AG04449 (cell line): ENCODE measurements at regions not wholly inside any gene's neighbourhood (a gene's known extent, or its start where the extent isn't known, plus 50 kb on each side); places are given as distances from the start of the nearest gene placed in this dataset.

ENCODE experiments used
- CTCF ChIA-PET: fragments of 350-600 bp; formaldehyde crosslinking; extraction: SDS; loops from one replicate; lab custom pipeline; 2021; ENCODE audit warnings: antibody characterized with exemption; lab: Yijun Ruan, JAX
- POLR2A ChIA-PET: fragments of 400-600, 350-600 bp; formaldehyde crosslinking; extraction: SDS; loops from one replicate; lab custom pipeline; 2020; ENCODE audit warnings: antibody characterized with exemption, inconsistent platforms; lab: Yijun Ruan, JAX
- DNase-seq: peaks from one replicate; pipeline ENCODE4 v3.0.0-alpha.2; 2010; ENCODE audit warnings: low read depth, low spot score
- H3K4me3 ChIP-seq: 2 replicates; pipeline ENCODE4 v1.5.1; 2011; ENCODE audit warnings: low read depth, mild to moderate bottlenecking, control low read depth, low read length
- TF ChIP-seq, protein P1 (sequence below): IDR thresholded peaks from one replicate; pipeline ENCODE4 v1.5.1; 2011; ENCODE audit warnings: mild to moderate bottlenecking, moderate library complexity, low read length, control low read depth, inconsistent platforms; ENCODE audit not compliant: insufficient read depth; ENCODE audit errors: missing control alignments

DNA sequence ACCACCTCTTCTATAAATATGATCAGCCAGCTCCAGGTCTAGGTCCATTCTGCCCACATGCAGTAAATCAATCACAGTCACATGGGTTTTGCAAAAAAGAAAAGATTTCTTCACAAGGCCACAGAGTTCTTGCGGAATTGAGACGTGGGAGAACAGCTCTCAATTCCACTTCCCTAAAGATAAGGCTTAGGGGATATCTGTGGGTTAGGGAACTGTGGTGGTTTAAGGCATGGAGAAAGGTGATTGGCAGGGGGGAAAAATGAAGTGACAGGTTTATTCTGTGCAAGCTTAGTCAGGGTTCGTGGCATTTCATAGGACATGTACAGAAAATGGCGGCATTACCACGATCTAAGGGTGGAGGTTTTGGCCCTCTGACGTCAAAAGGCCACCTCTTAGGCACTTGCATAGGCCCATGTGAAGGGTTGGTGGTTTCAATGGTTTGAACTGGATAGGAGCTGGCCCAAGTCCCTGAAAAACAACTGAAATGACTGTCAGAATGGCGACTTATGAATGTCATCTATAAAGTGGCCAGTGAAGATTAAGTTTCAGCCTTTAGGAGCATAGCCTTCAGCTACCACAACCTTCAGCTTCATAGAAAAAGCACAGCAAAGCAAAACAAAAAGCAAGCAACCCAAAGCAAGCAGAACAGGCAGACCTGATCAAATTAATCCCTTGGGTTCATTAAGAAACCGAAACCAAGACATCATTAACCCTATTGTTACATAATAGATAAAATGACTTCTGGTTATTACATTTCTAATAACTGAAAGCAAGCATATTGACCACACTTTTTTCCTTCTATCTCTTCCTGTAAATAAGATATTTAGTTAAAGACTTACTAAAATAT, 289.8 kb upstream of the SFRP2 start:
- ChIA-PET POLR2A (no interaction called here), CTCF (no interaction called here)
- no peak for DNase-seq
- no peak overlapping the region for H3K4me3 ChIP-seq
- TF ChIP-seq, protein P1, sequence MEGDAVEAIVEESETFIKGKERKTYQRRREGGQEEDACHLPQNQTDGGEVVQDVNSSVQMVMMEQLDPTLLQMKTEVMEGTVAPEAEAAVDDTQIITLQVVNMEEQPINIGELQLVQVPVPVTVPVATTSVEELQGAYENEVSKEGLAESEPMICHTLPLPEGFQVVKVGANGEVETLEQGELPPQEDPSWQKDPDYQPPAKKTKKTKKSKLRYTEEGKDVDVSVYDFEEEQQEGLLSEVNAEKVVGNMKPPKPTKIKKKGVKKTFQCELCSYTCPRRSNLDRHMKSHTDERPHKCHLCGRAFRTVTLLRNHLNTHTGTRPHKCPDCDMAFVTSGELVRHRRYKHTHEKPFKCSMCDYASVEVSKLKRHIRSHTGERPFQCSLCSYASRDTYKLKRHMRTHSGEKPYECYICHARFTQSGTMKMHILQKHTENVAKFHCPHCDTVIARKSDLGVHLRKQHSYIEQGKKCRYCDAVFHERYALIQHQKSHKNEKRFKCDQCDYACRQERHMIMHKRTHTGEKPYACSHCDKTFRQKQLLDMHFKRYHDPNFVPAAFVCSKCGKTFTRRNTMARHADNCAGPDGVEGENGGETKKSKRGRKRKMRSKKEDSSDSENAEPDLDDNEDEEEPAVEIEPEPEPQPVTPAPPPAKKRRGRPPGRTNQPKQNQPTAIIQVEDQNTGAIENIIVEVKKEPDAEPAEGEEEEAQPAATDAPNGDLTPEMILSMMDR, result no peak

DNA sequence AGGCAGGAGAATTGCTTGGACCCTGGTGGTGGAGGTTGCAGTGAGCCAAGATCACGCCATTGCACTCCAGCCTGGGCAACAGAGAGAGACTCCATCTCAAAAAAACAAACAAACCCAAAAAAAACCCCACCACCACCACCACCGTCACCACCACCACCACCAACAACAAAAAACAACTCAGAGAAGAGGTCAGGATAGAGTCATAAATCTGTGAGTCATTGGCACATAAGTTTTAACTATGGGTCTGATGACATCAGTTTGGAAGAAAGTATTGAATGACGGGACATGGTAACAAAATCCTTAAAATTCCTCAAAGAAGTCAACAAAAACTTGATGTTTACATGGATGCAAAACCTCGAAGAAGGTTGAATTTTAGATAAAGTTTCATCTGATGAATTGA, 288.0 kb upstream of the SFRP2 start:
- ChIA-PET POLR2A (no interaction called here), CTCF (no interaction called here)
- DNase-seq, result no peak
- TF ChIP-seq, protein P1, result no peak
- H3K4me3 ChIP-seq, result no peak overlapping the region

DNA sequence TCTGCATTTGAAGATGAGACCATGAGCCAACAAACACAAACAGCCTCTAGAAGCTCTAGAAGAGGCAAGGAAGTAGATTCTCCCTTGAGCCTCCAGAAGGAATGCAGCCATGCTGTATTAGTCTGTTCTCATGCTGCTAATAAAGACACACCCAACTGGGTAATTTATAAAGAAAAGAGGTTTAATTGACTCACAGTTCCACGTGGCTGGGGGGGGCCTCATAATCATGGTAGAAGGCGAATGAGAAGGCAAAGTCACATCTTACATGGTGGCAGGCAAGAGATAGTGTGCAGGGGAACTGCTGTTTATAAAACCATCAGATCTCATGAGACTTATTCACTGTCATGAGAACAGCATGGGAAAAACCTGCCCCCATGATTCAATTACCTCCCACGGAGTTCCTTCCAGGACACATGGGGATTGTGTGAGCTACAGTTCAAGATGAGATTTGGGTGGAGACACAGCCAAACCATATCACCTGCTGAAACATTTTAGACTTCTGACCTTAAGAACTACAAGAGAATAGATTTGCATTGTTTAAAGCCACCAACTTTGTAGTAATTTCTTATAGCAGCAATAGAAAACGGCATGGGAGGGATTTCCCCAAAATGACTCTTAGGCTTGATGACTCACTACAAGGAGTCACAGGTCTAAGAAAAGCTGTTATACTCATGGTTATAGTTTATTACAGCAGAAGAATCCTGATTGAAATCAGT, 284.4 kb upstream of the SFRP2 start:
- ChIA-PET POLR2A (no interaction called here), CTCF (no interaction called here)
- no peak overlapping the region for H3K4me3 ChIP-seq
- DNase-seq, result no peak
- TF ChIP-seq, protein P1, result no peak

DNA sequence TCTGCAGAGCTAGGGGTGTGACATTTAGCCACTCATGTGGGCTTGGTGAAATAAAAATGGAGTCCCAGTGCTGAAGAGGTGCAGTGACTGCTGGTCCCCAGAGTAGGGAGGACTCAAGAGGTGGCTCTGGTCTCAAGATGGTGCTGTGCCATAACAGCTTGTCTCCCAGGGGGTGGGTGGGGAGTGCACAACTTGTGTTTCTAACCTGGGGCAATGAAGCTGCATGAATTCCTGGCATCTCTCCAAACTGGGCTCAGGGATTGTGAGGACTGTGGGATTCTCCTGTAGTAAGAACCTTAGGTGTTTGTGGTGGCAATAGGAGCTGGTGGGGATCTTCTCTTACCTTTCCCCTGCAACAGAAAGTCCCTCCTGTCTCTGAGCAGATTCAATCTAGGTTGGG, 278.9 kb upstream of the SFRP2 start:
- ChIA-PET CTCF (no interaction called here), POLR2A (no interaction called here)
- no peak overlapping the region for H3K4me3 ChIP-seq
- TF ChIP-seq, protein P1, result no peak
- DNase-seq, result no peak

DNA sequence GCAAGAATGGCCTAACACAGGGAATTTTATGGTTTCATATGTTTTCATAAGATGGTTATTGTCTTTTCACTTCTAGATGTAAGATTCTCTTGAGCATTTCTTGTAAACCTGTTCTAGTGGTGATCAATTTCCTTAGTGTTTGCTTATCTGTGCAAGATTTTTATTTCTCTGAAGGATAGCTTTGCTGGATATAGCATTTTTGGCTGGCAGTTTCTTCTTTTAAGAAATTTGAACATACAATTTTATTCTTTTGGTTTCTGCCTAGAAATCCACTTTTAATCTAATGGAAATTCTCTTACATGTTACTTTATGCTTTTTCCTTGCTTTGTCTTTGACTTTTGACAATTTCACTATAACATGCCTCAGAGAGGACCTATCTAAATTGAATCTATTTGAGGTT, 276.5 kb upstream of the SFRP2 start:
- TF ChIP-seq, protein P1, result no peak
- DNase-seq, result no peak
- H3K4me3 ChIP-seq, result no peak overlapping the region
- ChIA-PET CTCF (no interaction called here), POLR2A (no interaction called here)

DNA sequence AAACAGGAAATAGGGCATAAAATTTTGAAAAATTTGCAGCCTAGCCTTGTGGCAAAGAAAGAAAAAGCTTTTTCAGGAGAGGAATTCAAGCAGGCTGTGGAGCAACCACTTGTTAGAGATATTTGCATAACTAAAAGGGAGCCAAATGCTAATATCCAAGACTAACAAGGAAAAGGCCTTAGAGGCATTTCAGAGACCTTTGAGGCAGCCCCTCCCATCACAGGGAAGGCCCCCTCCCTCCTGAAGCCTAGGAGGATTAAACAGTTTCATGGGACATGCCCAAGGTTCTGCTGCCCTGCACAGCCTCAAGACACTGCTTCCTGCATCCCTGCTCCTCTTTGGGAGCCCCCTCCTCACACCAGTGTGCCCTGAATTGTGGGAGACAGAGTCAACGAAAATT, 275.4 kb upstream of the SFRP2 start:
- no peak overlapping the region for H3K4me3 ChIP-seq
- TF ChIP-seq, protein P1, result no peak
- ChIA-PET CTCF (no interaction called here), POLR2A (no interaction called here)
- DNase-seq, result no peak
